Lower leg skin (tissue), 3 donors: ENCODE measurements at regions not wholly inside any gene's neighbourhood (a gene's known extent, or its start where the extent isn't known, plus 50 kb on each side); places are given as distances from the start of the nearest gene placed in this dataset.

Experiments
- POLR2A ChIP-seq, 2 donors: fragments of 450-650 bp; IDR thresholded peaks; one replicate each; pipeline ENCODE4 v1.6.1; 2016 to 2017; ENCODE audit warnings: antibody characterized with exemption in 2 of 2, mild to moderate bottlenecking in 1 of 2, moderate library complexity in 1 of 2
- TF ChIP-seq, protein P1 (sequence below), 3 donors: fragments of 450-650 bp; IDR thresholded peaks; one replicate each; pipeline ENCODE4 v1.5.1; 2016; ENCODE audit warnings: antibody characterized with exemption in 3 of 3, mild to moderate bottlenecking in 3 of 3, moderate library complexity in 2 of 3

DNA sequence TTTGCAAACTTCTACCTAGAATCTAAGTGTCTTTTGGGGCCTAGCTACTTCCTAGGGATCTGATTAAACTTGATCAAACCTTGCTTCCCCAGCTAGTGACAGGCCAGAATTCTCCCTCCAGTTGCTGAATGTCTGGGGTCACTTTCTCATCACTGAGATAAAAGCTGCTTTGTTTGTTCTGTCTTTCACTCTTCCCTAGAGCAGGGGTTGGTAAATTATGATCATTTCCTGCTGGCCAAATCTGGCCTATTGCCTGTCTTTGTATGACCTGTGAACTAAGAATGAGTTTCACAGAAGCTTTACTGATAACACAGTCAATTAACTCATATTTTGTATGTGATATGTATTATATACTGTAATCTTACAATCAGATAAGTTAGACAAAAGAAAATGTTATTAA, 157.8 kb upstream of the AADAT start:
- TF ChIP-seq, protein P1, sequence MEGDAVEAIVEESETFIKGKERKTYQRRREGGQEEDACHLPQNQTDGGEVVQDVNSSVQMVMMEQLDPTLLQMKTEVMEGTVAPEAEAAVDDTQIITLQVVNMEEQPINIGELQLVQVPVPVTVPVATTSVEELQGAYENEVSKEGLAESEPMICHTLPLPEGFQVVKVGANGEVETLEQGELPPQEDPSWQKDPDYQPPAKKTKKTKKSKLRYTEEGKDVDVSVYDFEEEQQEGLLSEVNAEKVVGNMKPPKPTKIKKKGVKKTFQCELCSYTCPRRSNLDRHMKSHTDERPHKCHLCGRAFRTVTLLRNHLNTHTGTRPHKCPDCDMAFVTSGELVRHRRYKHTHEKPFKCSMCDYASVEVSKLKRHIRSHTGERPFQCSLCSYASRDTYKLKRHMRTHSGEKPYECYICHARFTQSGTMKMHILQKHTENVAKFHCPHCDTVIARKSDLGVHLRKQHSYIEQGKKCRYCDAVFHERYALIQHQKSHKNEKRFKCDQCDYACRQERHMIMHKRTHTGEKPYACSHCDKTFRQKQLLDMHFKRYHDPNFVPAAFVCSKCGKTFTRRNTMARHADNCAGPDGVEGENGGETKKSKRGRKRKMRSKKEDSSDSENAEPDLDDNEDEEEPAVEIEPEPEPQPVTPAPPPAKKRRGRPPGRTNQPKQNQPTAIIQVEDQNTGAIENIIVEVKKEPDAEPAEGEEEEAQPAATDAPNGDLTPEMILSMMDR (IDR thresholded peaks at IDR 0.05), result no peak
- no peak for TF ChIP-seq POLR2A (IDR thresholded peaks at IDR 0.05)
